ENCODE measurements at regions not wholly inside any gene's neighbourhood (a gene's known extent, or its start where the extent isn't known, plus 50 kb on each side); places are given as distances from the start of the nearest gene placed in this dataset.

DNA sequence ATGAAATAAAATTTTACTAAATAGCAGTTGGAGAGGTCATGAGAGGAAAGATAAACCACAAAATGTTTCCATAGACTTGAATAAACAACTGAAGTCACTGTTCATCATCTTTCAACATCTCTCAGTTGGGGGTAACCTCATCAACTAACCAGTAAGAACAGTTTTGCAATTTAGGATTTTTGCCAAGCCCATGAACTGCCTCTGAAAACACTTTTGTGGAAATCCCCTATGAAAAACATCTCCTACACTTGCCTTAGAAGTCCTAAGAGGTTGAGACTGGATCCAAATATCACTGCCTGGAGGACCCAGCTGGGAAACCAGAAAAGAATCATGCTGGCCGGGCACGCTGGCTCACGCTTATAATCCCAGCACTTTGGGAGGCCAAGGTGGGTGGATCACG, 273.1 kb downstream of the C12orf50 start:
- Mint-ChIP-seq H3K9me3 (peaks cover 0 to 6% (median 2%) of the 10 kb centered on the region in 7 donors), H3K4me1 (no peaks in the 10 kb centered on the region), H3K27ac (no peak overlapping the region), H3K4me3 (no peak overlapping the region), H3K27me3 (ENCODE audit: low read depth in 3 of 3) (no peaks in the 10 kb centered on the region), H3K36me3 (no peaks in the 10 kb centered on the region)
- Histone ChIP-seq H3K4me3 (replicated peaks in 1 of 3; ENCODE audit: low read depth in 2 of 3, low read length in 3 of 3) (no peak overlapping the region), H3K36me3 (replicated peaks in 1 of 2; ENCODE audit: control insufficient read depth in 1 of 2, insufficient read depth in 2 of 2, low read length in 2 of 2) (no peaks in the 10 kb centered on the region), H4K20me1 (ENCODE audit: insufficient read depth, low read length) (no peaks in the 10 kb centered on the region), H3K27ac (ENCODE audit: low read depth in 1 of 2, low read length in 2 of 2) (no peak overlapping the region), H3K4me1 (ENCODE audit: control insufficient read depth in 1 of 2, insufficient read depth in 2 of 2, low read length in 2 of 2) (no peaks in the 10 kb centered on the region), H3K79me2 (ENCODE audit: insufficient read depth, low read length) (no peaks in the 10 kb centered on the region), H3K9ac (ENCODE audit: insufficient read depth, low read length, poor library complexity, severe bottlenecking) (no peak overlapping the region), H3K4me2 (replicated peaks; ENCODE audit: extremely low read depth, low read length, poor library complexity, severe bottlenecking) (no peak overlapping the region), H3K9me3 (replicated peaks in 1 of 2; ENCODE audit: control insufficient read depth in 1 of 2, insufficient read depth in 1 of 2, low read length in 2 of 2) (no peaks in the 10 kb centered on the region), H3K27me3 (ENCODE audit: control insufficient read depth in 2 of 2, insufficient read depth in 2 of 2, low read length in 2 of 2) (no peaks in the 10 kb centered on the region), H2AFZ (ENCODE audit: insufficient read depth, low read depth, low read length, poor library complexity, severe bottlenecking) (no peak overlapping the region)
- TF ChIP-seq, protein P1, sequence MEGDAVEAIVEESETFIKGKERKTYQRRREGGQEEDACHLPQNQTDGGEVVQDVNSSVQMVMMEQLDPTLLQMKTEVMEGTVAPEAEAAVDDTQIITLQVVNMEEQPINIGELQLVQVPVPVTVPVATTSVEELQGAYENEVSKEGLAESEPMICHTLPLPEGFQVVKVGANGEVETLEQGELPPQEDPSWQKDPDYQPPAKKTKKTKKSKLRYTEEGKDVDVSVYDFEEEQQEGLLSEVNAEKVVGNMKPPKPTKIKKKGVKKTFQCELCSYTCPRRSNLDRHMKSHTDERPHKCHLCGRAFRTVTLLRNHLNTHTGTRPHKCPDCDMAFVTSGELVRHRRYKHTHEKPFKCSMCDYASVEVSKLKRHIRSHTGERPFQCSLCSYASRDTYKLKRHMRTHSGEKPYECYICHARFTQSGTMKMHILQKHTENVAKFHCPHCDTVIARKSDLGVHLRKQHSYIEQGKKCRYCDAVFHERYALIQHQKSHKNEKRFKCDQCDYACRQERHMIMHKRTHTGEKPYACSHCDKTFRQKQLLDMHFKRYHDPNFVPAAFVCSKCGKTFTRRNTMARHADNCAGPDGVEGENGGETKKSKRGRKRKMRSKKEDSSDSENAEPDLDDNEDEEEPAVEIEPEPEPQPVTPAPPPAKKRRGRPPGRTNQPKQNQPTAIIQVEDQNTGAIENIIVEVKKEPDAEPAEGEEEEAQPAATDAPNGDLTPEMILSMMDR (IDR thresholded peaks at IDR 0.05), result no peak
- intact Hi-C loops (cut with micrococcal nuclease), result no loop called here
- 95% methylated on average over 3 of the region's 4 CpGs for WGBS (ENCODE audit: insufficient coverage)
- no peak for DNase-seq

DNA sequence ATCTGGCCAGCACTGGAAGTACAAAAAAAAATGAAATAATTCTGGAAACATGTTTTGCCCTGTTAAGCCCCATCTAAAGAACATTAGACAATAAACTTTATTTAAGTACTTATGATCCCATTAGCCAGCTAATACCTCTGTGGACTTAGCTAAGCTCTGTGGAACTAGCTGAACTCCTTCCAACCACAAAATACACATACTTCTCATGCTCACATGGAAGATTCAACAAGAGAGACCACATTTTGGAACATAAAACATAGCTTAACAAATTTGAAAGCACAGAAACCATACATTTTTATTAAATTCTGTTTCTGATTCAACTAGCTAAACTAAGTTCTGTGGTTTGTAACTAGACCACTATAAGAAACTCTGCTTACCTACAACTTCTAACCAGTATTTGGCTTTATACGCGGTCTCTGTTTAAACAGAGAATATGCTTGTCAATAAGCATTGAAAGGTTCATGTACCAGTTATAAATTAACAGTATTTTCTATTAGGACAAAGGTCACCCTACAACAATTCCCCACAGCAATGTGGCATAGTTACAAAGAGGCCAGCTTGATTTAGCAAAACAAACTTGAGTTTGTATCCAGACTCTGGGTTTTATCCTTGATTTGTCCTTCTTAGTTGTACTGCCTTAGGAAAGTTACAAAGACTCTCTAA, 300.1 kb downstream of the C12orf50 start:
- no peak for DNase-seq

More for the DNA sequence above, 300.1 kb downstream of the C12orf50 start:
- WGBS (ENCODE audit: insufficient coverage), result no CpG with 5 or more reads among the region's 2 CpGs
- no peaks in the 10 kb centered on the region for H3K27me3 ChIP-seq (ENCODE audit: control insufficient read depth in 2 of 2, insufficient read depth in 2 of 2, low read length in 2 of 2)
- no peaks in the 10 kb centered on the region for H4K20me1 ChIP-seq (ENCODE audit: insufficient read depth, low read length)
- H2AFZ ChIP-seq (ENCODE audit: insufficient read depth, low read depth, low read length, poor library complexity, severe bottlenecking), result no peak overlapping the region
- H3K4me3 ChIP-seq (replicated peaks in 1 of 3; ENCODE audit: low read depth in 2 of 3, low read length in 3 of 3), result no peak overlapping the region
- H3K9me3 ChIP-seq (replicated peaks in 1 of 2; ENCODE audit: control insufficient read depth in 1 of 2, insufficient read depth in 1 of 2, low read length in 2 of 2), result peaks cover 0 to 4% of the 10 kb centered on the region in 2 donors
- no peak overlapping the region for H3K9ac ChIP-seq (ENCODE audit: insufficient read depth, low read length, poor library complexity, severe bottlenecking)
- no peak overlapping the region for H3K27ac ChIP-seq (ENCODE audit: low read depth in 1 of 2, low read length in 2 of 2)
- Mint-ChIP-seq H3K27ac (no peak overlapping the region), H3K9me3 (peaks cover 0 to 3% (median 1%) of the 10 kb centered on the region in 7 donors), H3K36me3 (no peaks in the 10 kb centered on the region), H3K4me1 (no peaks in the 10 kb centered on the region), H3K4me3 (no peak overlapping the region), H3K27me3 (ENCODE audit: low read depth in 3 of 3) (no peaks in the 10 kb centered on the region)
- intact Hi-C loops (cut with micrococcal nuclease), result no loop called here
- H3K79me2 ChIP-seq (ENCODE audit: insufficient read depth, low read length), result no peaks in the 10 kb centered on the region
- no peak overlapping the region for H3K4me2 ChIP-seq (replicated peaks; ENCODE audit: extremely low read depth, low read length, poor library complexity, severe bottlenecking)
- TF ChIP-seq, protein P1 (IDR thresholded peaks at IDR 0.05), result no peak
- H3K4me1 ChIP-seq (ENCODE audit: control insufficient read depth in 1 of 2, insufficient read depth in 2 of 2, low read length in 2 of 2), result no peaks in the 10 kb centered on the region
- H3K36me3 ChIP-seq (replicated peaks in 1 of 2; ENCODE audit: control insufficient read depth in 1 of 2, insufficient read depth in 2 of 2, low read length in 2 of 2), result no peaks in the 10 kb centered on the region

Data from CD14-positive monocyte (primary cell).